HL-60 (cell line): ENCODE measurements at regions not wholly inside any gene's neighbourhood (a gene's known extent, or its start where the extent isn't known, plus 50 kb on each side); places are given as distances from the start of the nearest gene placed in this dataset.

Experiments used
- DNase-seq, 2 experiments: peaks; one replicate each; pipeline ENCODE4 v3.0.0-alpha.2; 2010 to 2020; ENCODE audit warnings: low read depth in 1 of 2, low spot score in 1 of 2
- H3K27ac ChIP-seq: fragments of 250-450 bp; sonication (Bioruptor Pico); replicated peaks from 2 replicates; pipeline ENCODE4 v1.5.1; 2020; ENCODE audit warnings: mild to moderate bottlenecking, moderate library complexity
- H3K27me3 ChIP-seq: fragments of 250-450 bp; sonication (Bioruptor Pico); 2 replicates; pipeline ENCODE4 v1.5.1; 2021; ENCODE audit warnings: mild to moderate bottlenecking, moderate library complexity; ENCODE audit not compliant: insufficient read depth, poor library complexity, severe bottlenecking
- H3K4me3 ChIP-seq: replicated peaks from 2 replicates; pipeline ENCODE4 v1.5.1; 2011; ENCODE audit warnings: mild to moderate bottlenecking, control low read depth, low read length; ENCODE audit not compliant: insufficient read depth
- GABPA ChIP-seq: IDR thresholded peaks from 2 replicates; pipeline ENCODE4 v1.6.1; 2012; ENCODE audit warnings: low read depth
- POLR2AphosphoS5 ChIP-seq: IDR thresholded peaks from 2 replicates; pipeline ENCODE4 v1.6.1; 2012; ENCODE audit warnings: low read depth
- SPI1 ChIP-seq: IDR thresholded peaks from 2 replicates; pipeline ENCODE4 v1.6.1; 2012; ENCODE audit warnings: low read depth, mild to moderate bottlenecking, borderline replicate concordance
- TF ChIP-seq, protein P1 (sequence below): IDR thresholded peaks from 2 replicates; pipeline ENCODE4 v1.6.1; 2012; ENCODE audit warnings: low read depth; ENCODE audit not compliant: insufficient replicate concordance
- TF ChIP-seq, protein P2 (sequence below): IDR thresholded peaks from one replicate; pipeline ENCODE4 v1.5.1; 2011; ENCODE audit warnings: low read length, control low read depth, inconsistent platforms; ENCODE audit not compliant: insufficient read depth

DNA sequence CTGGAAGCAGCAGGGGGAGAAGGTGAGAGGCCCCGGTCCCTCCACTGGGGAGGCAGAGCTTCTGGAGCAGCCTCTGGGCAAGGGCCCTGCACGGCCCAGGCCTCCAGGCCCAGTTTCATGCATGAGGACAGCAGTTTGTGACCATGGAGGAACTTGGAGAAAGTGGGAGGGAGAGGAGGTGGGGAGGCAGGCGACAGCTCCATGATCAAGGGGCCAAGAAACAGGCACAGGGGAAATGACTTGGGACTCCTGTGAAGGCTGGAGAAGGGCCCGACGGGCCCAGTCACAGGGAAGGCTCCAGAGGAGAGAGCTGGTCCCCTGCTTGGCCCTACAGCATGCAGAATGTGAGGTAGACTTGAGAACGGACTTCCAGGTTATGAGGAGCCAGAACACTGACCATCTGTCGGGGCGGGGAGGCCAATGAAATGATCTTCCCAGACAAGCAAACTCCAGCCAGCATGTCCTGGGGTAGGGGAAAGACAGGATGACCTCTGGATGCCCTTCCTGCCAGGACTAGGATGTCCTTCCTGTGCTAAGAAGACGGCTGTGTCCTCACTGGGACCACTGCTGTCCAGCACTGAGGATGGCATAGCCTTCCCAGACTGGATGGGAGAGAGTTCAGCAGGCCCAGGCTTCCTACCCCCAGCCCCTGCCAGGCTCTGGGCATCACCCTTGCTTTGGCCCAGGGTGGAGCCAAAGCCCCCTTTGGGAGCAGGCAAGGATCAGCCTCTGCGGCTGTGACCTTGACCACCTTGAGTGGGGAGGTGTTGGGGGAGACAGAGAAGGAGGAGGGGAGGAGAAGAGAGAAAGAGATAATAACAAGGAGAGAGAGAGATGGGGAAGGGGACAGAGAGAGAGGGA, 548.2 kb downstream of the PTPRU start:
- no peak overlapping the region for H3K4me3 ChIP-seq
- H3K27ac ChIP-seq, result no peak overlapping the region
- DNase-seq, result no peak
- H3K27me3 ChIP-seq, result no peaks in the 10 kb centered on the region
- TF ChIP-seq SPI1 (no peak), GABPA (no peak), POLR2AphosphoS5 (no peak)
- TF ChIP-seq, protein P1, sequence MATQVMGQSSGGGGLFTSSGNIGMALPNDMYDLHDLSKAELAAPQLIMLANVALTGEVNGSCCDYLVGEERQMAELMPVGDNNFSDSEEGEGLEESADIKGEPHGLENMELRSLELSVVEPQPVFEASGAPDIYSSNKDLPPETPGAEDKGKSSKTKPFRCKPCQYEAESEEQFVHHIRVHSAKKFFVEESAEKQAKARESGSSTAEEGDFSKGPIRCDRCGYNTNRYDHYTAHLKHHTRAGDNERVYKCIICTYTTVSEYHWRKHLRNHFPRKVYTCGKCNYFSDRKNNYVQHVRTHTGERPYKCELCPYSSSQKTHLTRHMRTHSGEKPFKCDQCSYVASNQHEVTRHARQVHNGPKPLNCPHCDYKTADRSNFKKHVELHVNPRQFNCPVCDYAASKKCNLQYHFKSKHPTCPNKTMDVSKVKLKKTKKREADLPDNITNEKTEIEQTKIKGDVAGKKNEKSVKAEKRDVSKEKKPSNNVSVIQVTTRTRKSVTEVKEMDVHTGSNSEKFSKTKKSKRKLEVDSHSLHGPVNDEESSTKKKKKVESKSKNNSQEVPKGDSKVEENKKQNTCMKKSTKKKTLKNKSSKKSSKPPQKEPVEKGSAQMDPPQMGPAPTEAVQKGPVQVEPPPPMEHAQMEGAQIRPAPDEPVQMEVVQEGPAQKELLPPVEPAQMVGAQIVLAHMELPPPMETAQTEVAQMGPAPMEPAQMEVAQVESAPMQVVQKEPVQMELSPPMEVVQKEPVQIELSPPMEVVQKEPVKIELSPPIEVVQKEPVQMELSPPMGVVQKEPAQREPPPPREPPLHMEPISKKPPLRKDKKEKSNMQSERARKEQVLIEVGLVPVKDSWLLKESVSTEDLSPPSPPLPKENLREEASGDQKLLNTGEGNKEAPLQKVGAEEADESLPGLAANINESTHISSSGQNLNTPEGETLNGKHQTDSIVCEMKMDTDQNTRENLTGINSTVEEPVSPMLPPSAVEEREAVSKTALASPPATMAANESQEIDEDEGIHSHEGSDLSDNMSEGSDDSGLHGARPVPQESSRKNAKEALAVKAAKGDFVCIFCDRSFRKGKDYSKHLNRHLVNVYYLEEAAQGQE, result no peak
- TF ChIP-seq, protein P2, sequence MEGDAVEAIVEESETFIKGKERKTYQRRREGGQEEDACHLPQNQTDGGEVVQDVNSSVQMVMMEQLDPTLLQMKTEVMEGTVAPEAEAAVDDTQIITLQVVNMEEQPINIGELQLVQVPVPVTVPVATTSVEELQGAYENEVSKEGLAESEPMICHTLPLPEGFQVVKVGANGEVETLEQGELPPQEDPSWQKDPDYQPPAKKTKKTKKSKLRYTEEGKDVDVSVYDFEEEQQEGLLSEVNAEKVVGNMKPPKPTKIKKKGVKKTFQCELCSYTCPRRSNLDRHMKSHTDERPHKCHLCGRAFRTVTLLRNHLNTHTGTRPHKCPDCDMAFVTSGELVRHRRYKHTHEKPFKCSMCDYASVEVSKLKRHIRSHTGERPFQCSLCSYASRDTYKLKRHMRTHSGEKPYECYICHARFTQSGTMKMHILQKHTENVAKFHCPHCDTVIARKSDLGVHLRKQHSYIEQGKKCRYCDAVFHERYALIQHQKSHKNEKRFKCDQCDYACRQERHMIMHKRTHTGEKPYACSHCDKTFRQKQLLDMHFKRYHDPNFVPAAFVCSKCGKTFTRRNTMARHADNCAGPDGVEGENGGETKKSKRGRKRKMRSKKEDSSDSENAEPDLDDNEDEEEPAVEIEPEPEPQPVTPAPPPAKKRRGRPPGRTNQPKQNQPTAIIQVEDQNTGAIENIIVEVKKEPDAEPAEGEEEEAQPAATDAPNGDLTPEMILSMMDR, result no peak

DNA sequence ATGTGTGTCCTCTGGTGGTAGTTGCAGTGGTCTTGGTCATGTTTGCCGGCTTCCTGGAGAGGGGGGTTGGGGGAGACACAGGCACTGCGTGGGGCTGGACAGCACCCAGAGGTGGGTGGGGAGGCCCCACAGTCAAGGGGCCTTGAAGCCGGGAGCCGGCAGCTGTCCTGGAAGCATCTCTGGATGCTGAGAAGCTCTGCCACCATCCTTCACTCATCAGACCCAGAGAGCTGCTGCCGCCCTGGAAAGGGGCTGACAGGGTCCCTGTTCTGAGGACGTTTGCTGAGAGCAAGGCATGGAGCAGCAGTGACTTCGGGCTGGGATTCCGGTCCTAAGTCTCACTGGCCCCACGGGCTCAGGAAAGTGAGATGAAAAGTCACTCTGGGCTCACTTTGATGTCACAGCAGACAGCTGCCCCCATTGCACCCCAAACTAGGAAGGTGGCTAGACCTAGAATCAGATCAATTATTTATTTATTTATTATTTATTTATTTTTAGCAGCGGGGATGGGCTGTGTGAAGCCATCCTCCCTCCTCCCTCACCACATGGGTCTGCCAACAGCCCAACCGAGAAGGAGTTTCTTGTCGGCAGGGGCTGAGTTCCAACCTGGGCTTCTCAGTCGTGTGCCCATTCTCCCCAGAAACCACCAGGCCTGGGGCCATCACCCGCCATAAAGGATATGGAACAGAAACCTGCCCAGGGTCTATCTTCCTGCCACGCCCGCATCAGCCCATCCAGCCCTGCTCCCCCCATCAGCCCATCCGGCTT, 547.4 kb downstream of the PTPRU start:
- no peak for DNase-seq
- H3K27ac ChIP-seq, result no peak overlapping the region
- H3K4me3 ChIP-seq, result no peak overlapping the region
- no peaks in the 10 kb centered on the region for H3K27me3 ChIP-seq
- TF ChIP-seq POLR2AphosphoS5, result no peak
- TF ChIP-seq, protein P2, result no peak
- TF ChIP-seq GABPA, result no peak
- no peak for TF ChIP-seq SPI1
- TF ChIP-seq, protein P1, result no peak

GRCh38 chr1:29782846-29783507, 546.7 kb downstream of the PTPRU start:
- H3K4me3 ChIP-seq, result no peak overlapping the region
- H3K27me3 ChIP-seq, result no peaks in the 10 kb centered on the region
- no peak for DNase-seq
- H3K27ac ChIP-seq, result no peak overlapping the region
- TF ChIP-seq POLR2AphosphoS5, result no peak
- TF ChIP-seq SPI1, result no peak
- TF ChIP-seq, protein P2, result no peak
- TF ChIP-seq, protein P1, result no peak
- no peak for TF ChIP-seq GABPA
